Testis (tissue), 2 donors: ENCODE measurements at regions not wholly inside any gene's neighbourhood (a gene's known extent, or its start where the extent isn't known, plus 50 kb on each side); places are given as distances from the start of the nearest gene placed in this dataset.

Source experiments
- CTCF ChIP-seq, 3 experiments: fragments of 450-650 bp in 2 of 3; fragments of 200-600 bp in 1 of 3; sonication (generic) in 1 of 3; IDR thresholded peaks; one replicate each; pipeline ENCODE4 v1.5.1; 2016 to 2019; ENCODE audit warnings: antibody characterized with exemption in 3 of 3, mild to moderate bottlenecking in 2 of 3, moderate library complexity in 1 of 3
- POLR2A ChIP-seq: fragments of 450-650 bp; IDR thresholded peaks from one replicate; pipeline ENCODE4 v1.6.1; 2017; ENCODE audit warnings: antibody characterized with exemption, mild to moderate bottlenecking, moderate library complexity

- TF ChIP-seq CTCF (IDR thresholded peaks at IDR 0.05) (no peak), POLR2A (no peak)
These were observed 88.2 kb downstream of the KLHL28 start for GRCh38 chr14:44873536-44873935.
